Neural progenitor cell (in vitro differentiated cells): ENCODE measurements at regions not wholly inside any gene's neighbourhood (a gene's known extent, or its start where the extent isn't known, plus 50 kb on each side); places are given as distances from the start of the nearest gene placed in this dataset.

Source experiments
- DNase-seq: peaks from one replicate; pipeline ENCODE4 v3.0.0-alpha.2; 2016; ENCODE audit warnings: low spot score
- H2AFZ ChIP-seq: fragments of 200-600 bp; sonication (generic); replicated peaks from 2 replicates; pipeline ENCODE4 v1.6.1; 2016; ENCODE audit warnings: antibody characterized with exemption
- H3F3A ChIP-seq: fragments of 200-600 bp; sonication (generic); 2 replicates; pipeline ENCODE4 v1.6.1; 2016; ENCODE audit warnings: antibody characterized with exemption, low read depth
- H3K27ac ChIP-seq: fragments of 200-600 bp; sonication (generic); 2 replicates; pipeline ENCODE4 v1.5.1; 2016; ENCODE audit warnings: mild to moderate bottlenecking
- H3K27me3 ChIP-seq: fragments of 200-600 bp; sonication (generic); 2 replicates; pipeline ENCODE4 v1.6.1; 2016; ENCODE audit warnings: mild to moderate bottlenecking, moderate library complexity
- H3K36me3 ChIP-seq: fragments of 200-600 bp; sonication (generic); 2 replicates; pipeline ENCODE4 v1.5.1; 2016
- H3K4me1 ChIP-seq: fragments of 200-600 bp; sonication (generic); 2 replicates; pipeline ENCODE4 v1.6.1; 2016; ENCODE audit warnings: mixed run types
- H3K4me2 ChIP-seq: fragments of 200-600 bp; sonication (generic); 2 replicates; pipeline ENCODE4 v1.6.1; 2016
- H3K4me3 ChIP-seq: fragments of 200-600 bp; sonication (generic); 2 replicates; pipeline ENCODE4 v1.5.1; 2016
- H3K79me2 ChIP-seq: fragments of 200-600 bp; sonication (generic); 2 replicates; pipeline ENCODE4 v1.6.1; 2016; ENCODE audit warnings: low read depth
- H3K9ac ChIP-seq: fragments of 200-600 bp; sonication (generic); 2 replicates; pipeline ENCODE4 v1.6.1; 2016
- H3K9me3 ChIP-seq: fragments of 200-600 bp; sonication (generic); 2 replicates; pipeline ENCODE4 v1.5.1; 2016; ENCODE audit warnings: low read depth
- H4K20me1 ChIP-seq: fragments of 200-600 bp; sonication (generic); 2 replicates; pipeline ENCODE4 v1.6.1; 2016; ENCODE audit warnings: low read depth
- H3K27ac Mint-ChIP-seq: 3 replicates; pipeline ENCODE4 v1.8.0; 2021; ENCODE audit warnings: mixed read lengths
- H3K27me3 Mint-ChIP-seq: 2 replicates; pipeline ENCODE4 v1.8.0; 2022; ENCODE audit warnings: low read depth, mild to moderate bottlenecking, inconsistent platforms, moderate library complexity, mixed read lengths; ENCODE audit not compliant: insufficient read depth
- H3K36me3 Mint-ChIP-seq: 3 replicates; pipeline ENCODE4 v1.8.0; 2021; ENCODE audit warnings: mixed read lengths
- H3K4me1 Mint-ChIP-seq: 3 replicates; pipeline ENCODE4 v1.8.0; 2021; ENCODE audit warnings: mixed read lengths
- H3K4me3 Mint-ChIP-seq: 3 replicates; pipeline ENCODE4 v1.8.0; 2021; ENCODE audit warnings: mild to moderate bottlenecking, moderate library complexity, mixed read lengths
- H3K9me3 Mint-ChIP-seq: 3 replicates; pipeline ENCODE4 v1.8.0; 2020; ENCODE audit warnings: mixed read lengths
- CTCF ChIP-seq: fragments of 200-600 bp; sonication (generic); IDR thresholded peaks from 2 replicates; pipeline ENCODE4 v1.5.1; 2017; ENCODE audit warnings: antibody characterized with exemption, mild to moderate bottlenecking
- EZH2 ChIP-seq: fragments of 200-600 bp; sonication (generic); IDR thresholded peaks from 2 replicates; pipeline ENCODE4 v1.6.1; 2017; ENCODE audit warnings: antibody characterized with exemption, mild to moderate bottlenecking, moderate library complexity
- EZH2phosphoT487 ChIP-seq: fragments of 200-600 bp; sonication (generic); IDR thresholded peaks from 2 replicates; pipeline ENCODE4 v1.6.1; 2017; ENCODE audit warnings: antibody characterized with exemption

- Histone ChIP-seq H3K4me1 (no peaks in the 10 kb centered on the region), H3K9me3 (no peaks in the 10 kb centered on the region), H3K36me3 (no peaks in the 10 kb centered on the region), H3K4me3 (no peak overlapping the region), H3K27me3 (no peaks in the 10 kb centered on the region), H4K20me1 (no peaks in the 10 kb centered on the region), H3K27ac (no peak overlapping the region), H3K9ac (no peak overlapping the region), H2AFZ (no peak overlapping the region), H3F3A (no peaks in the 10 kb centered on the region), H3K79me2 (no peaks in the 10 kb centered on the region), H3K4me2 (no peak overlapping the region)
- H3K27me3 Mint-ChIP-seq, result peaks cover 4% of the 10 kb centered on the region
- no peaks in the 10 kb centered on the region for H3K36me3 Mint-ChIP-seq
- no peak overlapping the region for H3K27ac Mint-ChIP-seq
- H3K9me3 Mint-ChIP-seq, result no peaks in the 10 kb centered on the region
- TF ChIP-seq CTCF, result no peak
- TF ChIP-seq EZH2phosphoT487, result no peak
- TF ChIP-seq EZH2, result no peak
- H3K4me1 Mint-ChIP-seq, result peaks cover 14% of the 10 kb centered on the region
- no peak overlapping the region for H3K4me3 Mint-ChIP-seq
- no peak for DNase-seq
These were observed 158.6 kb upstream of the TWIST2 start for GRCh38 chr2:238689331-238689730.

GRCh38 chr2:238689871-238690389 lies 158.0 kb upstream of the TWIST2 start:
- DNase-seq, result no peak
- Histone ChIP-seq H2AFZ (no peak overlapping the region), H3K79me2 (no peaks in the 10 kb centered on the region), H3K4me3 (no peak overlapping the region), H3K27me3 (no peaks in the 10 kb centered on the region), H3K36me3 (no peaks in the 10 kb centered on the region), H3K4me2 (no peak overlapping the region), H3F3A (no peaks in the 10 kb centered on the region), H3K4me1 (no peaks in the 10 kb centered on the region), H4K20me1 (no peaks in the 10 kb centered on the region), H3K9ac (no peak overlapping the region), H3K27ac (no peak overlapping the region), H3K9me3 (no peaks in the 10 kb centered on the region)
- Mint-ChIP-seq H3K9me3 (no peaks in the 10 kb centered on the region), H3K4me1 (peaks cover 17% of the 10 kb centered on the region), H3K27me3 (peaks cover 4% of the 10 kb centered on the region), H3K27ac (no peak overlapping the region), H3K4me3 (no peak overlapping the region), H3K36me3 (no peaks in the 10 kb centered on the region)
- no peak for TF ChIP-seq EZH2phosphoT487
- no peak for TF ChIP-seq EZH2
- no peak for TF ChIP-seq CTCF

- TF ChIP-seq EZH2phosphoT487, result no peak
- Histone ChIP-seq H3F3A (no peaks in the 10 kb centered on the region), H3K27me3 (no peaks in the 10 kb centered on the region), H4K20me1 (no peaks in the 10 kb centered on the region), H2AFZ (no peak overlapping the region), H3K9me3 (no peaks in the 10 kb centered on the region), H3K4me3 (no peak overlapping the region), H3K27ac (no peak overlapping the region), H3K79me2 (no peaks in the 10 kb centered on the region), H3K36me3 (no peaks in the 10 kb centered on the region), H3K4me1 (no peaks in the 10 kb centered on the region), H3K9ac (no peak overlapping the region), H3K4me2 (no peak overlapping the region)
- Mint-ChIP-seq H3K9me3 (no peaks in the 10 kb centered on the region), H3K4me1 (peaks cover 20% of the 10 kb centered on the region), H3K4me3 (no peak overlapping the region), H3K36me3 (no peaks in the 10 kb centered on the region), H3K27ac (no peak overlapping the region), H3K27me3 (peaks cover 6% of the 10 kb centered on the region)
- no peak for DNase-seq
These were observed 157.4 kb upstream of the TWIST2 start for GRCh38 chr2:238690511-238690910.

GRCh38 chr2:238691596-238692491 lies 156.0 kb upstream of the TWIST2 start:
- H3K36me3 ChIP-seq, result no peaks in the 10 kb centered on the region
- H4K20me1 ChIP-seq, result no peaks in the 10 kb centered on the region
- no peak overlapping the region for H2AFZ ChIP-seq
- no peak overlapping the region for H3K4me3 ChIP-seq
- H3K4me2 ChIP-seq, result no peak overlapping the region
- peaks cover 6% of the 10 kb centered on the region for H3K27me3 Mint-ChIP-seq
- TF ChIP-seq EZH2phosphoT487, result no peak
- no peak for TF ChIP-seq CTCF
- TF ChIP-seq EZH2, result no peak
- H3K27me3 ChIP-seq, result no peaks in the 10 kb centered on the region
- H3K79me2 ChIP-seq, result no peaks in the 10 kb centered on the region
- H3K9me3 Mint-ChIP-seq, result no peaks in the 10 kb centered on the region
- DNase-seq, result no peak
- H3K27ac Mint-ChIP-seq, result no peak overlapping the region
- H3K4me1 ChIP-seq, result no peaks in the 10 kb centered on the region
- no peak overlapping the region for H3K27ac ChIP-seq
- no peak overlapping the region for H3K9ac ChIP-seq
- no peaks in the 10 kb centered on the region for H3K9me3 ChIP-seq
- no peaks in the 10 kb centered on the region for H3K36me3 Mint-ChIP-seq
- H3K4me1 Mint-ChIP-seq, result peaks cover 30% of the 10 kb centered on the region
- no peak overlapping the region for H3K4me3 Mint-ChIP-seq
- no peaks in the 10 kb centered on the region for H3F3A ChIP-seq
